B cell (primary cell): ENCODE measurements at regions not wholly inside any gene's neighbourhood (a gene's known extent, or its start where the extent isn't known, plus 50 kb on each side); places are given as distances from the start of the nearest gene placed in this dataset.

Experiments
- ATAC-seq: fragments of 200-7000 bp; cut with Tn5 transposase; one replicate; pipeline ENCODE4 v1.10.0; 2021; ENCODE audit warnings: low read depth, mild to moderate bottlenecking, moderate number of reproducible peaks, moderate library complexity
- CTCF ChIA-PET: fragments of 350-600 bp; sonication (Branson Sonifier 250); formaldehyde crosslinking; loops from one replicate; lab custom pipeline; 2021; ENCODE audit warnings: antibody characterized with exemption, inconsistent platforms; lab: Charles Lee
- POLR2A ChIA-PET: fragments of 350-600 bp; sonication (Branson Sonifier 250); formaldehyde crosslinking; loops from one replicate; lab custom pipeline; 2021; ENCODE audit warnings: antibody characterized with exemption; lab: Charles Lee
- DNase-seq: peaks from one replicate; pipeline ENCODE4 v3.0.0; 2013
- H2AFZ ChIP-seq: 2 replicates; pipeline ENCODE4 v1.6.1; 2012; ENCODE audit warnings: mild to moderate bottlenecking, low read depth, low read length; ENCODE audit not compliant: insufficient read depth, poor library complexity, severe bottlenecking
- H3K27ac ChIP-seq, 2 donors: 1 replicate in 1 of 2; 2 replicates in 1 of 2; pipeline ENCODE4 v1.5.1; 2012 to 2013; ENCODE audit warnings: low read length in 2 of 2, mild to moderate bottlenecking in 2 of 2, moderate library complexity in 1 of 2
- H3K27me3 ChIP-seq, 4 experiments: fragments of 200-600 bp in 1 of 4; sonication (generic) in 1 of 4; replicated peaks in 1 of 4; 1 replicate in 2 of 4; 2 replicates in 2 of 4; pipeline versions ENCODE4 v1.6.1 to v1.7.0; 2013 to 2016; ENCODE audit warnings: low read length in 3 of 4, mild to moderate bottlenecking in 2 of 4, mixed read lengths in 1 of 4, moderate library complexity in 1 of 4; ENCODE audit not compliant: insufficient read depth in 4 of 4, control insufficient read depth in 3 of 4; ENCODE audit errors: control extremely low read depth in 1 of 4
- H3K36me3 ChIP-seq, 2 experiments: replicated peaks in 1 of 2; 1 replicate in 1 of 2; 2 replicates in 1 of 2; pipeline versions ENCODE4 v1.6.1 to v1.7.1; 2013; ENCODE audit warnings: low read length in 1 of 2; ENCODE audit not compliant: insufficient read depth in 2 of 2, control insufficient read depth in 1 of 2; ENCODE audit errors: control extremely low read depth in 1 of 2, extremely low read depth in 1 of 2
- H3K4me1 ChIP-seq, 2 donors: fragments of 200-600 bp in 1 of 2; sonication (generic) in 1 of 2; 1 replicate in 1 of 2; 2 replicates in 1 of 2; pipeline versions ENCODE4 v1.5.1 to v1.6.1; 2013 to 2017; ENCODE audit warnings: low read length in 2 of 2; ENCODE audit not compliant: control insufficient read depth in 2 of 2, insufficient read depth in 2 of 2
- H3K4me2 ChIP-seq: replicated peaks from 2 replicates; pipeline ENCODE3; 2012; ENCODE audit warnings: mild to moderate bottlenecking, low read depth, low read length; ENCODE audit not compliant: poor library complexity, severe bottlenecking
- H3K4me3 ChIP-seq, 5 experiments: fragments of 200-600 bp in 1 of 5; sonication (generic) in 1 of 5; 1 replicate in 3 of 5; 2 replicates in 2 of 5; pipeline versions ENCODE4 v1.5.1 to v1.7.0; 2011 to 2016; ENCODE audit warnings: low read length in 4 of 5, mild to moderate bottlenecking in 4 of 5, low read depth in 2 of 5, control low read depth in 1 of 5, moderate library complexity in 1 of 5; ENCODE audit not compliant: insufficient read depth in 1 of 5; ENCODE audit errors: control extremely low read depth in 1 of 5, extremely low read depth in 1 of 5
- H3K79me2 ChIP-seq: fragments of 200-600 bp; sonication (generic); one replicate; pipeline ENCODE4 v1.6.0; 2016; ENCODE audit warnings: low read length; ENCODE audit not compliant: control insufficient read depth, insufficient read depth
- H3K9ac ChIP-seq: fragments of 200-600 bp; sonication (generic); 2 replicates; pipeline ENCODE4 v1.6.1; 2017; ENCODE audit warnings: mild to moderate bottlenecking, low read length, moderate library complexity
- H3K9me3 ChIP-seq, 3 donors: one replicate each; pipeline versions ENCODE4 v1.6.1 to v1.7.1; 2013; ENCODE audit warnings: low read length in 2 of 3; ENCODE audit not compliant: control insufficient read depth in 2 of 3, insufficient read depth in 1 of 3; ENCODE audit errors: control extremely low read depth in 1 of 3
- H4K20me1 ChIP-seq: 2 replicates; pipeline ENCODE4 v1.6.0; 2012; ENCODE audit warnings: mild to moderate bottlenecking, low read length; ENCODE audit not compliant: insufficient read depth, control insufficient read depth, poor library complexity, severe bottlenecking
- H3K27ac Mint-ChIP-seq: one replicate; pipeline ENCODE4 v1.8.0; 2021; ENCODE audit warnings: mixed read lengths
- H3K27me3 Mint-ChIP-seq: one replicate; pipeline ENCODE4 v1.8.0; 2021; ENCODE audit warnings: mixed read lengths
- H3K4me1 Mint-ChIP-seq: one replicate; pipeline ENCODE4 v1.8.0; 2021; ENCODE audit warnings: mixed read lengths
- H3K4me3 Mint-ChIP-seq: one replicate; pipeline ENCODE4 v1.8.0; 2021; ENCODE audit warnings: mixed read lengths
- H3K9me3 Mint-ChIP-seq: one replicate; pipeline ENCODE4 v1.8.0; 2022; ENCODE audit warnings: mixed read lengths; ENCODE audit not compliant: insufficient read depth
- CTCF ChIP-seq: fragments of 200-600 bp; IDR thresholded peaks from one replicate; pipeline ENCODE4 v1.8.0; 2022; ENCODE audit warnings: antibody characterized with exemption, mild to moderate bottlenecking
- EZH2 ChIP-seq: IDR thresholded peaks from 2 replicates; pipeline ENCODE4 v1.6.1; 2012; ENCODE audit warnings: borderline replicate concordance, low read depth, mild to moderate bottlenecking, moderate library complexity, low read length; ENCODE audit not compliant: insufficient read depth, poor library complexity, severe bottlenecking
- WGBS: methylation state at CpG from one replicate; pipeline ENCODE4 v1.1.5; 2013; ENCODE audit warnings: missing lambda C conversion rate; ENCODE audit not compliant: insufficient coverage; 5-methylcytosine and 5-hydroxymethylcytosine counted together
- intact Hi-C: fragments of 100-400 bp; cut with micrococcal nuclease; formaldehyde crosslinking; loops from one replicate; pipeline ENCODE4 v1.10.0; 2022

GRCh38 chr1:195326325-195326724 lies 1281.9 kb downstream of the KCNT2 start:
- DNase-seq: no peak

DNA sequence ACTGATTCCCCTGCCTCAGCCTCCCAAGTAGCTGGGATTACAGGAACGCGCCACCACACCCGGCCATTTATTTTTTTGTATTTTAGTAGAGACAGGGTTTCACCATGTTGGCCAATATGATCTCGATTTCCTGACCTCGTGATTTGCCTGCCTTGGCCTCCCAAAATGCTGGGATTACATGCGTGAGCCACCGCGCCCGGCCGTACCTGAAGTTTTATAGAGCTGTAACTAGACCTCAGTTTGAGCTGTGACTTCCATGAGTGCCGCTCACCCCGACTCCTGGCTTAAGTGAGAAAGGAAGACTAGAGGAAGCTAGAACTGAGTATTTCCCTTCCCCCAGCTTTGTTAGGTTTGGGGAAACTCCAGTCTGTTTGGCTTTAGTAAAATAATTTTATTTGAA lies 1283.1 kb downstream of the KCNT2 start:
- H3K27me3 Mint-ChIP-seq: no peaks in the 10 kb centered on the region
- Histone ChIP-seq H2AFZ (no peak overlapping the region), H3K27ac (no peak overlapping the region), H3K27me3 (no peaks in the 10 kb centered on the region), H3K9ac (no peak overlapping the region), H3K4me1 (no peaks in the 10 kb centered on the region), H3K79me2 (no peaks in the 10 kb centered on the region), H3K9me3 (no peaks in the 10 kb centered on the region), H4K20me1 (no peaks in the 10 kb centered on the region), H3K4me3 (no peak overlapping the region), H3K4me2 (no peak overlapping the region), H3K36me3 (no peaks in the 10 kb centered on the region)
- ATAC-seq: no peak
- no peak overlapping the region for H3K27ac Mint-ChIP-seq
- DNase-seq: no peak
- peaks cover 4% of the 10 kb centered on the region for H3K9me3 Mint-ChIP-seq
- ChIA-PET CTCF (no interaction called here), POLR2A (no interaction called here)
- no peak overlapping the region for H3K4me3 Mint-ChIP-seq
- no peaks in the 10 kb centered on the region for H3K4me1 Mint-ChIP-seq
- 99% methylated on average over 10 of the region's 12 CpGs for WGBS
- intact Hi-C loops: no loop called here
- TF ChIP-seq CTCF: no peak
- no peak for TF ChIP-seq EZH2

More at GRCh38 chr1:195326325-195326724, 1281.9 kb downstream of the KCNT2 start:
- POLR2A ChIA-PET: no interaction called here
- H3K9ac ChIP-seq: no peak overlapping the region
- no peaks in the 10 kb centered on the region for H3K36me3 ChIP-seq
- peaks cover 4% of the 10 kb centered on the region for H3K9me3 Mint-ChIP-seq
- no peak overlapping the region for H3K27ac ChIP-seq
- H3K4me3 ChIP-seq: no peak overlapping the region
- no peaks in the 10 kb centered on the region for H3K79me2 ChIP-seq
- H3K4me3 Mint-ChIP-seq: no peak overlapping the region
- no peak overlapping the region for H2AFZ ChIP-seq
- no CpG with 5 or more reads among the region's 1 CpG for WGBS
- intact Hi-C loops: no loop called here
- H3K27me3 Mint-ChIP-seq: no peaks in the 10 kb centered on the region
- CTCF ChIA-PET: no interaction called here
- no peaks in the 10 kb centered on the region for H4K20me1 ChIP-seq
- no peaks in the 10 kb centered on the region for H3K4me1 Mint-ChIP-seq
- H3K27me3 ChIP-seq: no peaks in the 10 kb centered on the region
- no peak overlapping the region for H3K27ac Mint-ChIP-seq
- TF ChIP-seq CTCF (no peak), EZH2 (no peak)
- no peaks in the 10 kb centered on the region for H3K9me3 ChIP-seq
- no peak overlapping the region for H3K4me2 ChIP-seq
- ATAC-seq: no peak
- no peaks in the 10 kb centered on the region for H3K4me1 ChIP-seq
